ENCODE measurements at regions not wholly inside any gene's neighbourhood (a gene's known extent, or its start where the extent isn't known, plus 50 kb on each side); places are given as distances from the start of the nearest gene placed in this dataset.

DNA sequence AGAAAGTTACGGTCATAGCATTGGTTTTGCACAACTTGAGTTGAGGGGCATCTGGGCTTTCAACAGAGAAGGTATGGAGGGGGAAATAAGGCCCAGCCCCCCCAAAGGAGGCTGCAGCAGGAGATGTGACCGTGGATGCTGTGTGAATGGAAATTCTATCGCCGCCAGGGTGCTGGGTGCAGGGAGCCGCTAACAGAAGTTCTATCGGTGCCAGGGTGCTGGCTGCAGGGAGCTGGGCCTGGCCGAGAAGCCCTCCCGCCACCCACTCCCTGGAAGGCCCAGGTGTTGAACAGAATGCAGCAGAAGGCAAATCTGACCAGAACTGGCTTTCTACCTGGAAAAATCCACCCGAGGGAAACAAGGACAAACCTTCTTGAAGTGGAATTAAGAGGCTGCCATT lies 115.0 kb downstream of the SHANK2 start:
- TF ChIP-seq, protein P1, sequence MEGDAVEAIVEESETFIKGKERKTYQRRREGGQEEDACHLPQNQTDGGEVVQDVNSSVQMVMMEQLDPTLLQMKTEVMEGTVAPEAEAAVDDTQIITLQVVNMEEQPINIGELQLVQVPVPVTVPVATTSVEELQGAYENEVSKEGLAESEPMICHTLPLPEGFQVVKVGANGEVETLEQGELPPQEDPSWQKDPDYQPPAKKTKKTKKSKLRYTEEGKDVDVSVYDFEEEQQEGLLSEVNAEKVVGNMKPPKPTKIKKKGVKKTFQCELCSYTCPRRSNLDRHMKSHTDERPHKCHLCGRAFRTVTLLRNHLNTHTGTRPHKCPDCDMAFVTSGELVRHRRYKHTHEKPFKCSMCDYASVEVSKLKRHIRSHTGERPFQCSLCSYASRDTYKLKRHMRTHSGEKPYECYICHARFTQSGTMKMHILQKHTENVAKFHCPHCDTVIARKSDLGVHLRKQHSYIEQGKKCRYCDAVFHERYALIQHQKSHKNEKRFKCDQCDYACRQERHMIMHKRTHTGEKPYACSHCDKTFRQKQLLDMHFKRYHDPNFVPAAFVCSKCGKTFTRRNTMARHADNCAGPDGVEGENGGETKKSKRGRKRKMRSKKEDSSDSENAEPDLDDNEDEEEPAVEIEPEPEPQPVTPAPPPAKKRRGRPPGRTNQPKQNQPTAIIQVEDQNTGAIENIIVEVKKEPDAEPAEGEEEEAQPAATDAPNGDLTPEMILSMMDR (IDR thresholded peaks at IDR 0.05; ENCODE audit: borderline replicate concordance, control extremely low read depth, extremely low read depth, insufficient read depth, missing control alignments), result no peak
- DNase-seq (ENCODE audit: low spot score), result no peak
- in situ Hi-C loops (cut with MboI; ENCODE audit: low sequenced_read_pairs, unreplicated experiment), result no loop called here

DNA sequence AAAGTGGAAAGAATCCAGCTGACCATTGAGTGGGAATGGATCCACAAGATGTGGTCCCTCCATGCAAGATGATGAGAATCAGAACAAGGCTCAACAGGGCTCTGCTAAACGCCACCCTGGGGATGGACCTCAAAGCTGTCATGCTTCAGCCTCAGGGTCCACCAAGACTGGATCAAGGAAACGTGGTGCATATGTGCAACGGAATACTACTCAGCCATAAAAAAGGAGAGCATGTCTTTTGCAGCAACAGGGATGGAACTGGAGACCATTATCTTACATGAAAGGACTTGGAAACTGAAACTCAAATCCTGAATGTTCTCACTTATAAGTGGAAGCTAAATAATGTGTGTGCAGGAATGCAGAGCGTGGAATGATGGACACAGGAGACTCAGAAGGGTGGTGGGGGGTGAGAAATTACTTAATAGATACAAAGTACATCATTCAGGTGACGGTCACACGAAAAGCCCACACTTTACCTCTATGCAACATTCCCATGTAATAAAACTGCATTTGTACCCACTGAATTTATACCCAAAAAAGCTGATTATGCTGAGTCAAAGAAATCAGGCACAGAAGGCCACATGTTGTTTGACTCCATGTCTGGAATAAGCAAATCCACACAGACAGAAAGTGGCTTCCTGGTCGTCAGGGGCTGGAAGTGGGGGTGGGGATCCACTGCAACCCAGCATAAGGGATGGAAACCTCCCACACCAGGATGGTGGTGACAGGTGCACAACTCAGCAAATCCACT lies 116.1 kb downstream of the SHANK2 start:
- TF ChIP-seq, protein P1 (IDR thresholded peaks at IDR 0.05; ENCODE audit: borderline replicate concordance, control extremely low read depth, extremely low read depth, insufficient read depth, missing control alignments), result no peak
- in situ Hi-C loops (cut with MboI; ENCODE audit: low sequenced_read_pairs, unreplicated experiment), result no loop called here
- no peak for DNase-seq (ENCODE audit: low spot score)

DNA sequence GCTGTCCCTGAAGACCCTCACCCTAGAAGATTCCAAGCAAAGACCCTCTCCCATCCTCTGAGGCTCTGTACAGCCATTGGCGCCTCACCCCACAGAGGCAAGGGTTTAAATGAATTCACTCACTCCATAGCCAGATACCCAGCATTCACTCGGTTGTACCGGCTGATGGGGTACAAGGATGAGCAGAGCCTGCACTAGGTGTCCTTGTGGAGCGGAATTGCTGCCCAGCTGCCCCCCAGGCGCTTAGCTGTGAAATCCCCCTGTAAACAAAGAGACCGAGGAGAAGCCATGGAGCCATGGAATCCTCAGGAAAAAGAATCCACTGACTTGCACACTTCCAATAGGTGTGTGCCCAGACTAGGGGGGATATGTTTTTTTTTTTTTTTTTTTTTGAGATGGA lies 117.3 kb downstream of the SHANK2 start:
- TF ChIP-seq, protein P1 (IDR thresholded peaks at IDR 0.05; ENCODE audit: borderline replicate concordance, control extremely low read depth, extremely low read depth, insufficient read depth, missing control alignments), result no peak
- no peak for DNase-seq (ENCODE audit: low spot score)
- in situ Hi-C loops (cut with MboI; ENCODE audit: low sequenced_read_pairs, unreplicated experiment), result no loop called here

DNA sequence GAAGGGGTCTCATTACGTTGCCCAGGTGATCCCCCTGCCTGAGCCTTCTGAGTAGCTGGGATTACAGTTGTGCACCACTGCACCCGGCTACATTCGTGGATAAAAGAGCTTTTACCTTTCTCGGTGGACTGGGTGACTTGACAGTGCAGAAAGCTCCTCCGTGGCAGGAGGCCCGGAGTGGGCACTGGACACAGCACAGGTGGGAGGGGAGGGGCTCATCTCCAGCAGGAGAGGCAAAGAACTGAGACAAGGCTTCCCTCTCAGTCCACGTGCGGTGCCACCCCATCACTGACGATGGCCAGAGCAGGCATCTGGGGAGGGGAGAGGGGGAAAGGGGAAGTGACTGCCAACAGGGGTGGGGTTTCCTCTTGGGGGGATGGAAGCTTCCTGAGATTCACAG lies 118.4 kb downstream of the SHANK2 start:
- no peak for DNase-seq (ENCODE audit: low spot score)
- TF ChIP-seq, protein P1 (IDR thresholded peaks at IDR 0.05; ENCODE audit: borderline replicate concordance, control extremely low read depth, extremely low read depth, insufficient read depth, missing control alignments), result no peak
- in situ Hi-C loops (cut with MboI; ENCODE audit: low sequenced_read_pairs, unreplicated experiment), result no loop called here

DNA sequence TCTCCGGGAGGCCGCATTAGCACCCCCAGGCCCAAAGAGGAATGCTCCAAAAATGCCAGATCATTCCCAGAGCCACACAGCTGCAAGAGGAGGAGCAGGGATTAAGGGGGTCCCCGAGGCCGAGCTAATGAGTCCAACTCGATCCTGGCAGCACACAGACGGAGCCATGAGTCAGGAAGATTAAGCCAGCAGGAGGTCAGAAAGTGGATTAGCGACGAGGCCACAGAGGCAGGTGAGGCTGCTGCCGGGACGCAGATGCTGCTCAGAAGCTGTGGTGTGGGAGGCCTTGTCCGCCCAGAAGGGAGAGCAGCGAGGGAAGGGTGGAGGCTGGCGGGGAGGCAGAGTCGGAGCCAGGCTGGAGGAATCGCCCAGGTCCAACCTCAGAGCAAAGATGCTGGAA lies 120.5 kb downstream of the SHANK2 start:
- TF ChIP-seq, protein P1 (IDR thresholded peaks at IDR 0.05; ENCODE audit: borderline replicate concordance, control extremely low read depth, extremely low read depth, insufficient read depth, missing control alignments), result no peak
- in situ Hi-C loops (cut with MboI; ENCODE audit: low sequenced_read_pairs, unreplicated experiment), result no loop called here
- DNase-seq (ENCODE audit: low spot score), result no peak

DNA sequence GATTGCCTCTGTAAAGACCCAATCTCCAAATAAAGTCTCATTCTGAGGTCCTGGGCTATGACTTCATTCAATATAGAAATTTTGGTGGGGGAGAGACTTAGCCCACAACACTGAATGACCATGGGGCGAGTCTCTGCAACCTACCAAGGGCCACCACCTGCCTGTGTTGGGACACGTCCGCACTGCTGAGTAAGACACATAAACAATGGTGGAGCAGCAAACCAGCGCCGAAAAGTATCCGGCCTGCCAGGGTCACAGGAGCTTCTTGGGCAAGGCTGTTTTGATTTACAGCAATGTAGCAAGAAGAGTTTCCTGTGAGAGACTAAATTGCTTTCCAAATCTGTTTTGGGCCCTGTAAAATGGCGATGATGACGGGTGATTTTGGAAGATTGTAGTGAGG lies 122.3 kb downstream of the SHANK2 start:
- in situ Hi-C loops (cut with MboI; ENCODE audit: low sequenced_read_pairs, unreplicated experiment), result no loop called here
- TF ChIP-seq, protein P1 (IDR thresholded peaks at IDR 0.05; ENCODE audit: borderline replicate concordance, control extremely low read depth, extremely low read depth, insufficient read depth, missing control alignments), result no peak
- DNase-seq (ENCODE audit: low spot score), result no peak
